NCI-H82 treated with DMSO at 0.1 percent for 48 hours (cell line): ENCODE measurements at regions not wholly inside any gene's neighbourhood (a gene's known extent, or its start where the extent isn't known, plus 50 kb on each side); places are given as distances from the start of the nearest gene placed in this dataset.
A peak's percentile ranks its signal among the peaks of the same experiment; 100 is the strongest.
"Not testable (repeated sequence)": the region's sequence is repeated elsewhere in the genome, so short reads cannot be mapped to it uniquely, and the experiment has no call there.

Experiments used
- DNase-seq: peaks from one replicate; lab custom pipeline; 2025; ENCODE audit not compliant: unreplicated experiment; lab: John Stamatoyannopoulos, UW

DNA sequence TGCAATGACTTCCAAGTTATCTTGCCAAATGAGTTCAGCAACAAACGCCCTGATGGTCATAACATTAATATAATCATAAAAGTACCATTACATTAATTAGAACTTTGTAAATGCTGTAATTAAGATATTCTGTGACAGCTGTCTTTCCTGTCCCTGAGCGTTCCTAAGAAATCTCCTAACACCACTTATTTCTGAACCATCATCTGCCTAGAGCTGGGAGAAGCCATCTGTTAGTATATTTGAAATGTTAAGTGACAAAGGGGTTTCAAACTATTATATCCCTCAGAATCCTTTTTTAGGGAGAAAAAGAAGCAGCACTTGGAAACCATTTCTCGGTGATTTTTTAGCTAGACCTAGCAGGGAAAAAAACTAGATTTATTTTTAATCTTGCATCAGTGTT, 657.5 kb downstream of the FAM181B start:
- DNase-seq, result peak; percentile 61

DNA sequence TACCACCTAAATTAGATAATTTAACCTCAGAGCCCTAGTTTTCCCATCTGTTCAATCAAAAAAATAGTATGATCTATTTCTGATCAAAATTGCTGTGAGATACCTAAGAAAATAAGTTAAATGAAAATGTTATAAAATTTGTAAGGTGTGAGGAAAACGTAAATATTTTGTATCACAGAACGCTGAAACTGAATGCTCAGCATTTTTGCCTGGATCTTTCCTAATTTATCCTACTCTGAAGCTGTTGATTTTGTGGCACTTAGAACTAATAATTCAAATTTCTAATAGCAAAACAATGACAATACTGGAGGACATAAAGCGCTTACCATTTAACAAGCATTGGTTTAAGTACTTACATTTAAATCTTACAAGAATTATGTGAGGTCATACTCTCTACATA, 674.2 kb downstream of the FAM181B start:
- DNase-seq, result no peak

DNA sequence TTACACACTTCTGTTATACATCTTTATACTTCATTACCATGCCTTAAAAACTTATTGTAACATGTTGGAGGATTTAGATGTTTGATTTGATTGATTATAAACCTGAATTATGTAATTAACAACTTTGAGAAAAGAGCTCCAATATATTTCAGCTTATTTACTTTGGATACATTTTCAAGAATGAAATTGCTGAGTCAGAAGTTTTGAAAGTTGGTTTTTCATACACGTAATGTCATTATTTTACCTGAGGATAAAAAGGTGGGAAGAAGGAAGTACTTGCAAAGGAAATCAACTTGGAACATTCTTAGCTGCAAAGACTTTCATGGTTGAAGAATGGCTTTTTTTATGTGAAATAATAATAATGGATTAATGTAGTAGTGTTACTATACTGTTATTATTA, 677.2 kb downstream of the FAM181B start:
- DNase-seq, result no peak

DNA sequence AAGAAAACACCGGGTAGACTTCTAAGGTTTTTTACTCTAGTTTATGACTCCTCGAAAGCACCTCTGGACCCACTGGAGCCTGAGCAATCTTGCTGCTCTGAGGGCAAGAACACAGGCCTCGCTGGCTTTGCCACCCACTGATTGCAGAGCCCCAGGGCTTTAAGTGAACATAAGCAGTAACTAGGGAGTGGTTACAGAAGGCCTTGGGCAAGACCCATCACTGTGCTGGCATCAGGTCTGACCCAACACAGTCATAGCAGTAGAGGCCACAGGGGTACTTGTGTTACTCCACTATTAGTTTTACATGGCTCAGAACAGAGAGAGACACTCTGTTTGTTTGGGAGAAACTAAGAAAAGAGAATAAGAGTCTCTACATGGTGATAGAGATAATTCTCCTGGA, 684.5 kb downstream of the FAM181B start:
- no peak for DNase-seq

DNA sequence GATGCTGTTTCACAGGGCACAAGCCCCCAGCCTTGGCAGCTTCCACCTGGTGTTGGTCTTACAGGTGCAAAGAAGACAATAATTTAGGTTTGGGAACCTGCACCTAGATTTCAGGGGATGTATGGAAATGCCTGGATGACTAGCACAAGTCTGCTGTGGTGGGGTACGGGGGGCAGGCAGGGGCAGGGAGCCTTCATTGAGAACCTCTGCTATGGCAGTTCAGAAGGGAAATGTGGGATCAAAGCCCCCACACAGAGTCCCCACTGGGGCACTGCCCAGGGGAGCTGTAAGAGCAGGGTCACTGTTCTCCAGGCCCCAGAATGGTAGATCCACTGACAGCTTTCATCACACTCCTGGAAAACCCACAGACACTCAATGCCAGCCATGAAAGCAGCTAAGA, 686.5 kb downstream of the FAM181B start:
- no peak for DNase-seq

DNA sequence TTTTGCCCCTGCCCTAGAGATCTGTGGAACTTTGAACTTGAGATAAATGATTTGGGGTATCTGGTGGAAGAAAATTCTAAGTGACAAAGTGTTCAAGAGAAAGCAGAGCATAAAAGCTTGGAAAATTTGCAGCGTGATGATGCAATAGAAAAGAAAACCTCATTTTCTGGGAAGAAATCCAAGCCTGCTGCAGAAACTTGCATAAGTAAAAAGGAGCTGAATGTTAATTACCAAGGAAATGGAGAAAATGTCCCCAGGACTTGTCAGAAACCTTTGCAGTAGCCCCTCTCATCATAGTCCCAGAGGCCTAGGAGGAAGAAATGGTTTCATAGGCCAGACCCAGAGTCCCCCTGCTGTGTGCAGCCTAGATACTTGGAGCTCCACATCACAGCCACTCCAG, 686.9 kb downstream of the FAM181B start:
- DNase-seq, result no peak

DNA sequence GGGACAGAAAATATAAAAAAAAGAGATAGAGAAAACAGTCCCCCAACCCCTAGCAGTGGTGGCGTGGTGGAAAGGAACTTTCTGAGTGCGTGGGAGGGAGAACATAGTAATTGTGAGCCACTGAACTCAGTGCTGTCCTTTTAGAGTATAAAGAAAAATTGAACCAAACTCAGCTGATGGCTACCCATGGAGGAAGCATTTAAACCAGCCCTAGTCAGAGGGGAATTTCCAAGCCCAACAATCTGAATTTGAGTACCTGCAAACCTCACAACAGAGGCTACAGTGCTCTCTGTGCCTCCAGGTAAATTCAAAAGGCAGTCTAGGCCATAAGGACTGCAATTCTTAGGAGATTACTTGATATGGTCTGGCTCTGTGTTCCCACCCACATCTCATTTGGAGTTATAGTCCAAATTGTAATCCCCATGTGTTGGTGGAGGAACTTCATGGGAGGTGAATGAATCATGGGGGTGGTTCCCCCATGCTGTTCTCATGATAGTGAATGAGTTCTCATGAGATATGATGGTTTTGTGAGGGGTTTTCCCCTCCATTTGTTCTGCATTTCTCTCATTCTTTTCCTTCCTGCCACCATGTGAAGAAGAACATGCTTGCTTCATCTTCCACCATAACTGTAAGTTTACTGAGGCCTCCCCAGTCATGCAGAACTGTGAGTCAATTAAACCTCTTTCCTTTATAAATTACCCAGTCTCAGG, 687.8 kb downstream of the FAM181B start:
- DNase-seq, result no peak

DNA sequence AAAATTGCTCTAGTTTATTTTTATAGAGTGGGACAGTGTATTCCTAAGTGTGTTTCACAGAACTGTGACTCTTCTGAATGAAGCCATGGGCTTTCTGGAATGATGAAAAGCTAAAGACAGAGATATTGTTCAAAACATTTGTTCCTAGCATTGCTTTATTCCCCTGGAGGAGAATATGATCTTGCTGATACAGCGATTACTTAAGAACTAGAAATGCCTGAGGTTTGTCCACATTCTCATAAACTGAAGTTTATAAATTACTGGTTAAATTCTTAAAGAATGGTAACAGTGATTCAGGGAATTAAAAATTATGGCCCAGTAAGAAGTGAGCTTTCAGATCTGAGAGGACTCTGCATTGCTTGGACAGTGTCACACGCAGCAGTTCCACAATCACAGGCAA, 690.3 kb downstream of the FAM181B start:
- no peak for DNase-seq

DNA sequence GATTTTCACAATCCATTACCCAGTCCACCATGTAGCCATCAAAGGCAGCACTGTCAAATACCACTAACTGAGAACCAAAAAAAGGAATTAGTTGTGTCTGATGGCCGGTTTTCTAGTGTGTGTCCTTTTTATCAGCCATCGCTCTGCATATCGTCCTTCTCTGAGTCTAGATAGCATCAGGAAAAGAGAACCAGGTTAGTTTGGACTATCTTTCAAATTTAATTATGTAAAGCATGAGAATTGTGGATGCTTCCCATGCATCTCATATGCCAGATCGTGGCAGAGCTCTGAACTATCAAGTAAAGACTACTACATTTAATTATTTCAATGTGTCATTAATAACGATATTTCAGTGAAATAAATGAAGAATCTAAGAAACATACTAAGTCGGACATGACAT, 691.9 kb downstream of the FAM181B start:
- no peak for DNase-seq

DNA sequence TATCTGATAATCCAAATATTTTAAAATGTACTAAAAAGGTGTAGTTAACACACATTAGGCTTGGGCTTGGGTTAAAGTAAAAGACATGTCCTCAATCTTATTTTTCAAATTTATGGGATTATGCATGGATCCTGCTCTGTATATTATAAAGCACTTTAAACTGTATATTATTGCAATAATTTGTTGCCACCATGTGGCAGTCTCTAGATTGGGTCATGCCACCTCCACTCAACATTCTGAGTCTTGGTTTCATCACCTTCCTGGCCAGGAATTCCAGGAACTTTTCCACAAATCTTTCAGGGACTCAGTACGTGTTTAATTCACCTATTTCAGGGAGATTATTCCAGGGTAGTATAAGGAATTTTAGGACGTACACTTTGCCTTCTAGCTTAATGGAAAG, 695.5 kb downstream of the FAM181B start:
- DNase-seq, result no peak

DNA sequence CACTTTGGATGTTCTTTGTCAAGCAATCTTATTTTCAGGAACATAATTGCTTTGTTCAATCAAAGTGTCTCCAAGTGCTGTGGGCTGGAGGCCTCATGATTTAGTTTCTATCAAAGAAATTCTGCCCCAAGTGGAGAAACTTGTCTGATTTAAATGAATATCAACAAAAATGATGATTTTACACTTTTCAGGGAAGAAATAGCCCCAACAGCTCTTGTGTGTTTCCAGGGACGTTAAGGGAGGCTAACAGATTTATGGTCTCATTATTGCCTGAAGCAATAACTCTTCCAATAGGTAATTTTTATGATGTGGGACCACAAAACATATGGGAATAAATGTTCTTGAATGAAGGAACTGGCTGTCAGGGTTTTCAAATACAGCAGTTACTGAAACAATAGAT, 699.1 kb downstream of the FAM181B start:
- no peak for DNase-seq

DNA sequence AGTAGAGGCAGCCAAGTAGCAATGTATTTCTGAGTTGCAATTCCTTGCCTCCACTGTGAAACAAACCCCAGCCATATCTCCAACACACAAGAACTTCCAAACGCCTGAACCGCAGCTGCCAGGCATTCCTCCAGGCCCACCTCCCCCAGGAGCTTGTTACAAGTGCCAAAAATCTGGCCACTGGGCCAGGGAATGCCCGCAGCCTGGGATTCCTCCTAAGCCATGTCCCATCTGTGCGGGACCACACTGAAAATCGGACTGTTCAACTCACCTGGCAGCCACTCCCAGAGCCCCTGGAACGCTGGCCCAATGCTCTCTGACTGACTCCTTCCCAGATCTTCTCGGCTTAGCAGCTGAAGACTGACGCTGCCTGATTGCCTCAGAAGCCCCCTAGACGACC, 706.3 kb downstream of the FAM181B start:
- DNase-seq, result not testable (repeated sequence)

DNA sequence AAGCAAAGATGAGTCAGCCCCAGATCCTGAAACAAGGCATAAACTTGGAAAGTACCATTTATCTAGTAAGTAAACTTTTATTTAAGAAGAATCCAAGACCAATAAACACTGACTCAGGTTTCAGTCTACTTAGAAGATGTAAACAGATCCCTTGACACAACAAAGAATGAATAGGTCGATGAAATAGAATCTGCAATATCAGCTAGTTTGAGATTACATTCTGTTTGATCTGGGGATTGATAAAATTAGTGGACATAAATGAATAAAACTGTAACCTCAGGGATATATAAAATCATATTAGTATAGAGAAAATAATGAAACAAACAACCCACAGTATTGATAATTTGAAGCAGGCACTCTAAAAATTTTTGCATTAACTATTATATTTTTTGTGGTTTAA, 708.9 kb downstream of the FAM181B start:
- DNase-seq, result no peak

DNA sequence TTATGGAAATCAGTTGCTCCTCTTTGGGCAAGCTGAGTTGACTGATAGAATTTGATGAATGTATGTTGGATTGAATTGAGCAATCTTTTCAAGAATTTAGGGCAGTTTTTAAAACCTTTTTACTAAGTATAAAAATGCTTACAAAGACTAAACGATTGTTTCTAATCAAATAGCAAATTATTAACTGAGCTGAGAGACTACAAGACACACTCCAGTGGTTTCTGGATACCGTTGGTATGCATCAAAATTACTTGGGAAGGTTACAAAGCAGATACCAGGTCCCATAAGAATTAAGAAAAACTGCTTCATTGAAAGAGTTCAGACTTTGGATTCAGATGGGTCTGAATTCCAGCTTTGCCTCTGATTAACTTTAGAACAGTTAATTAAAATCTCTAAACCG, 721.4 kb downstream of the FAM181B start:
- no peak for DNase-seq

DNA sequence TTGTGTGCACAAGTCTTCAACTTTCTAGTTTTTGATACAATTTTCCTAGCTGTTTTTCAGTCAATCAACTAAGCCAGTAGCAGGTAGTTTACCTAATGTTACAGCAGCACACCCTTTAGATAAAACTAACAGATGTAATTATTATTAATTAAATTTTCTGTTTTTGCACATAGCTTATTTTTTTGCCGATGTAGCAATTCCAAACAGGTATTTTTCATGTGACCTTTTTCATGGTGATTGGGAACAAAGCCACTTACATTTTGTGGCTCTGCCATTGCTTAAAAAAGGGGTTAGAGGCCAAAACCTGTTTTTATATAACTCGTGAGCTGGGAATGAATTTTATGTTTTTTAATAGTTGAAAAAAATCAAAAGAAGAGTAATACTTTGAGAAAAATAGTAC, 724.5 kb downstream of the FAM181B start:
- DNase-seq, result no peak

DNA sequence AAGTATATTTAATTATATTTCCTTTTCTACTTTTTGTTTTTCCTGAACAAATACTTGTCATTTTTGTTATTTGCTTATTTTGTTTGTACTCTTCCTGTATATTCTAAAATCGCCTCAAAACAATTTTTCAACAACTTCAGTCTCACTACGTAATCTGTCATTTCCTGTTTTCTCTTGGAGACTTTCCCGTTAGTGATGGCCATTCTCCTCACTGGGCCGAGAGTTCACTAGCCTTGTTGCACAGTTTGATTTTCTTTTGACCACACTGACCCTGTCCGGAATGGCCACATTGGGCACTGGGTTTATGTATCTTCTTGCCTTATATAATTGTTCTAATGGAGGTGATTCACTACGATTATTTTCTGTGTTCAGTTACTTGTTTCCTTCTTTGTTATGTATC, 726.1 kb downstream of the FAM181B start:
- no peak for DNase-seq

DNA sequence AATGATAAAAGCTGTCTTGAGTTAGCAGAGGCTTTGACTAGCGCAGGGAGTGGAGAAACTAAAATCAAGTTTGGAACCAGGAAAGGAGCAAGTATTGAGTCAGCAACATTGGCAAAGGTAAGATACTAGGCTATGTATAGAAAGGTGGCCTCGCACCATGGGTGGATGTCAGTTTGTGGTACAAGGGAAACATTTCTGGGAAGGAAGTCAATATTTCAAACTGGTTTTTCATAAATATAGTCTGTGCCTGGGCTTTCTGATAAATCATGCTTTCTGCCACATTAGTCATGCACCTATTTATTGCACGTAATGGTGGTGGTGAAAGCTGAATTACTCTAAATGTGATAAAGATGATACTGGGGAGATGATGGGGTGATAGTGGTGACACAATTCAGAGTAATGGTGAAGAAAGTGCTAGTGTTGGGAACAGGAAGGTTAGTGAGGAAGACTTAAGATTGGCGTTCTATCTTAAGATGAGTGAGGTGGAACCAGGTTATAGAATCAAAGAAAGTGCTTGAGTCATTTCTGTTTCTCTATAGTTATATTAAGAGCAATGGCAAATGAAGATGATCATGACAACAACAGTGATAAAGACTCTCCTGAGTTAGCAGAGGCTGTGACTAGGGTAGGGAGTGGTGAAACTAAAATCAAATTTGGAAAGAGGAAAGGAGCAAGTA, 729.0 kb downstream of the FAM181B start:
- no peak for DNase-seq

DNA sequence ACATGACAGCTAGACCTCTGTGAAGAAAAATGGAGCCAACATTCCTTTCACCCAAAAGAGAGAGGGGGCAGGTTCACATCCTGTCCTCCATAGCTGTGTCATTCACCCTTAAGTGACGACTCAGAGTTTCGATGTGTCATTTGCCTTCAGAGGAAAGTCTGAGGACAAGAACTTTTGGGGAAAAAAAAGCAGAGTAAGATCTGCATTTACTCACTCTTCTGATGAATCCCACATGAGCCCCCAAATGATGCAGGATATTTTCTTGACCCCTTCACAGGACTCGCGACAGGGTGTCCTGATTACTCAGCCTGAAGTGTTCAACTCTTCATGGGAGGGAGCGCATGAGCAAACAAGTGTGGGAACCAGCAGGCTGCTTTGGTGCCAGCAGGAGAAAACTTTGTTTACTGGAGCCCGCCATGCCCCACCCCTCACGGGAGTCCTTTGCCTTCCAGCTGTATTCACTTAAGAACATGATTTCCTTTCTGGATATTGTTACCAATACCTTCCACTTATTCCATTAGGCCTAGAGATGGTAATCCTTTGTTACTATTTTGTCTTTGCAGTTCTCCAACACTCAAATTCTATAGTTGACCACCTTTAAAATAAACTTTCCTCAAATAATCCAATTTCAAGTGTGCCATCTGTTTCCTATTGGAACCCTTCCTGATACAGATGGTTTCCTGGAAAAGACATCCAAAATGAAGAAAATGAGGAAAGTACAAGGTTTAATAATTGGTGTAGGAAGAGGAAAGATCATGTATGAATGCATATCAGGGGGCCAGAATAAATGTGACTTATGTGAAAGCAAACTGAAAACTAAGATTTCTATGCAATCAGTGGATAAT, 729.8 kb downstream of the FAM181B start:
- peak; percentile 27 for DNase-seq

DNA sequence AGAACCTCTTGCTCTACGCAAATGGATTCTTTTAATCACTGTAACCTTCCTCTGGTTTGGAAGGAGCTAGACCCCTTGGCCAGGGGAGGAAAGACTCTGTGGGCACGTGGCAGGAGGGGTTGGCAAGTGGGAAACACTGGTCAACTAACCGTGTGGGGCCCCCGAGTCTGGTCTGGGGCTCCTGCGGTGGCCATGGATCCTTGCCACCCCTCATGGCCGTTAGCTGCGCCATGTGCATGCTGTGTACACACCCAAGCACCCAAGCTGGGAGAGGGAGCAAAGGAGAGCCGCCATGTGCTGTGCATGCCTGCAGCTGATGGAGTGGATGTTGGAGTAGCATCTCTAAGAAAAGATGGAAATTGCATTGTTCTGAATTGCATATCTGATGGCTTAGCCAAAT, 730.6 kb downstream of the FAM181B start:
- DNase-seq, result no peak

DNA sequence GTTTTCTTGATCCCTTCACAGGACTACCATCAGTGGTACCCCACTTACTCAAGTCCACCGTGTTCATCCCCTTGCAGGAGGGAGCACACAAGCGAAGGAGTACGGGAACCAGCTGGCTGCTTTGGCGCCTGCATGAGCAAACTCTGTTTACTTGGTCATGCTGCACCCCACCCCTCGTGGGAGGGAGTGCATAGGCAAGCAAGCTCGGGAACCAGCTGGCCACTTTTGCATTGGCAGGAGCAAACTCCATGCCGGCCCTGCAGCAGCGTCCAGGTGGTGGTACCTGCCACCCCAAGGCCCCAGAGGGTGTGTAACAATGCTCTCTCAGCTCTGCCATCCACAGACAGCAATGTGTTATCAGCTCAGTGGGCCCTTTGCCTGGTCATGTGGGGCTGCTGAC, 737.8 kb downstream of the FAM181B start:
- no peak for DNase-seq

DNA sequence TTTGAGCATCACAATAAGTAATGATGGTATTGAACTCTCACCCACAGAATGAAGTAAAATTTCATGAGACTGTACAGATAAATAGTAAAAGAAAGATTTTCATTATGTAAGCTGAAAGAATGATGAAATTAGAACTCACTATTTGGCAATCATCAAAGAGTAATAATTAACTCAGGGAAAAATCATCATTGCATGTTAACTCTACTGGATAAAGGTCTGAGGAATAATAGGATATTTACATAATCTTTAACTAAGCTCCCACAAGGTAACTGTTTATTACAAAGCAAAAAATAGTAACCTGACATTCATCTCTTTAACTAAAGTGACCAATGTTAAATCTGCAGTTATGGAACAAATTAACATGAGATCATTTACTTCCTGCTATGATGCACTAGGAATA, 739.9 kb downstream of the FAM181B start:
- no peak for DNase-seq
